Caco-2 (cell line): ENCODE measurements at regions not wholly inside any gene's neighbourhood (a gene's known extent, or its start where the extent isn't known, plus 50 kb on each side); places are given as distances from the start of the nearest gene placed in this dataset.

ENCODE experiments used
- BruUV-seq: library from RNA; stranded (reverse); fragments of 400-500 nt; replicated peaks from 2 replicates; lab custom pipeline; 2021; lab: Mats Ljungman, UMichigan
- CTCF ChIA-PET: fragments of 300-600 bp; sonication (Branson Sonifier 250); formaldehyde crosslinking; loops from one replicate; lab custom pipeline; 2022; ENCODE audit warnings: antibody characterized with exemption; lab: Charles Lee
- POLR2A ChIA-PET: fragments of 300-600 bp; sonication (Branson Sonifier 250); formaldehyde crosslinking; loops from one replicate; lab custom pipeline; 2022; ENCODE audit warnings: antibody characterized with exemption; lab: Charles Lee
- DNase-seq, 2 experiments: peaks; one replicate each; pipeline versions ENCODE4 v3.0.0 to v3.0.0-alpha.2; 2020 to 2022
- H3K27me3 ChIP-seq: replicated peaks from 2 replicates; pipeline ENCODE4 v1.6.0; 2011; ENCODE audit warnings: low read length; ENCODE audit not compliant: control insufficient read depth, insufficient read depth
- H3K36me3 ChIP-seq: 2 replicates; pipeline ENCODE4 v1.5.1; 2011; ENCODE audit warnings: low read length; ENCODE audit not compliant: control insufficient read depth, insufficient read depth
- H3K4me1 ChIP-seq: fragments of 250-450 bp; sonication (Bioruptor Pico); 2 replicates; pipeline ENCODE4 v1.5.1; 2020; ENCODE audit warnings: mild to moderate bottlenecking
- H3K4me3 ChIP-seq: 2 replicates; pipeline ENCODE4 v1.5.1; 2011; ENCODE audit warnings: low read depth, mild to moderate bottlenecking, control low read depth, low read length
- H3K9me3 ChIP-seq: fragments of 250-450 bp; sonication (Bioruptor Pico); 2 replicates; pipeline ENCODE4 v1.5.1; 2020; ENCODE audit warnings: mild to moderate bottlenecking, moderate library complexity
- H3K27ac Mint-ChIP-seq: one replicate; pipeline ENCODE4 v1.8.0; 2022; ENCODE audit warnings: mixed read lengths; ENCODE audit not compliant: unreplicated experiment
- H3K27me3 Mint-ChIP-seq: one replicate; pipeline ENCODE4 v1.8.0; 2022; ENCODE audit warnings: mixed read lengths; ENCODE audit not compliant: insufficient read depth, unreplicated experiment
- H3K36me3 Mint-ChIP-seq: one replicate; pipeline ENCODE4 v1.8.0; 2022; ENCODE audit warnings: mild to moderate bottlenecking, mixed read lengths; ENCODE audit not compliant: insufficient read depth, unreplicated experiment
- H3K4me1 Mint-ChIP-seq: one replicate; pipeline ENCODE4 v1.8.0; 2022; ENCODE audit warnings: low read depth, mixed read lengths; ENCODE audit not compliant: unreplicated experiment
- H3K4me3 Mint-ChIP-seq: one replicate; pipeline ENCODE4 v1.8.0; 2022; ENCODE audit warnings: mild to moderate bottlenecking, moderate library complexity, mixed read lengths; ENCODE audit not compliant: unreplicated experiment
- H3K9me3 Mint-ChIP-seq: one replicate; pipeline ENCODE4 v1.8.0; 2022; ENCODE audit warnings: mixed read lengths; ENCODE audit not compliant: unreplicated experiment
- CTCF ChIP-seq, 2 experiments: fragments of 200-600 bp in 1 of 2; IDR thresholded peaks; 1 replicate in 1 of 2; 2 replicates in 1 of 2; pipeline versions ENCODE4 v1.5.1 to v1.8.0; 2011 to 2022; ENCODE audit warnings: antibody characterized with exemption in 1 of 2, control low read depth in 1 of 2, inconsistent platforms in 1 of 2, low read depth in 1 of 2, low read length in 1 of 2, mild to moderate bottlenecking in 1 of 2, moderate library complexity in 1 of 2; ENCODE audit not compliant: insufficient read depth in 1 of 2, severe bottlenecking in 1 of 2, unreplicated experiment in 1 of 2
- intact Hi-C: fragments of 100-400 bp; cut with micrococcal nuclease; formaldehyde crosslinking; loops from one replicate; pipeline ENCODE4 v1.10.0; 2022; ENCODE audit not compliant: unreplicated experiment

GRCh38 chr2:63772061-63772460 lies 69.6 kb upstream of the UGP2 start:
- no peaks in the 10 kb centered on the region for H3K36me3 ChIP-seq
- no peak for TF ChIP-seq CTCF (IDR thresholded peaks at IDR 0.05; ENCODE audit: insufficient read depth in 1 of 2, low read depth in 1 of 2, low read length in 1 of 2, severe bottlenecking in 1 of 2, unreplicated experiment in 1 of 2)
- POLR2A ChIA-PET, result no interaction called here
- Mint-ChIP-seq H3K27me3 (no peaks in the 10 kb centered on the region), H3K4me1 (no peaks in the 10 kb centered on the region), H3K4me3 (no peak overlapping the region), H3K27ac (no peak overlapping the region), H3K9me3 (no peaks in the 10 kb centered on the region), H3K36me3 (no peaks in the 10 kb centered on the region)
- intact Hi-C loops, result no loop called here
- CTCF ChIA-PET, result no interaction called here
- no peaks in the 10 kb centered on the region for H3K9me3 ChIP-seq
- H3K27me3 ChIP-seq, result no peaks in the 10 kb centered on the region
- no peaks in the 10 kb centered on the region for H3K4me1 ChIP-seq
- no peak overlapping the region for H3K4me3 ChIP-seq
- DNase-seq, result no peak
- BruUV-seq, result no TSS peak

- Mint-ChIP-seq H3K27ac (no peak overlapping the region), H3K4me3 (no peak overlapping the region), H3K36me3 (no peaks in the 10 kb centered on the region), H3K27me3 (no peaks in the 10 kb centered on the region), H3K4me1 (no peaks in the 10 kb centered on the region), H3K9me3 (no peaks in the 10 kb centered on the region)
- ChIA-PET POLR2A (no interaction called here), CTCF (no interaction called here)
- intact Hi-C loops, result no loop called here
- no peaks in the 10 kb centered on the region for H3K27me3 ChIP-seq
- no TSS peak for BruUV-seq
- no peak for DNase-seq
- no peaks in the 10 kb centered on the region for H3K9me3 ChIP-seq
- no peak for TF ChIP-seq CTCF (IDR thresholded peaks at IDR 0.05; ENCODE audit: insufficient read depth in 1 of 2, low read depth in 1 of 2, low read length in 1 of 2, severe bottlenecking in 1 of 2, unreplicated experiment in 1 of 2)
- H3K4me3 ChIP-seq, result no peak overlapping the region
- H3K4me1 ChIP-seq, result no peaks in the 10 kb centered on the region
- no peaks in the 10 kb centered on the region for H3K36me3 ChIP-seq
These were observed 66.5 kb upstream of the UGP2 start for GRCh38 chr2:63775191-63775590.

GRCh38 chr2:63776382-63776781 lies 65.3 kb upstream of the UGP2 start:
- Mint-ChIP-seq H3K27ac (no peak overlapping the region), H3K4me3 (no peak overlapping the region), H3K27me3 (no peaks in the 10 kb centered on the region), H3K9me3 (no peaks in the 10 kb centered on the region), H3K36me3 (no peaks in the 10 kb centered on the region), H3K4me1 (no peaks in the 10 kb centered on the region)
- no peak for TF ChIP-seq CTCF (IDR thresholded peaks at IDR 0.05; ENCODE audit: insufficient read depth in 1 of 2, low read depth in 1 of 2, low read length in 1 of 2, severe bottlenecking in 1 of 2, unreplicated experiment in 1 of 2)
- Histone ChIP-seq H3K36me3 (no peaks in the 10 kb centered on the region), H3K27me3 (no peaks in the 10 kb centered on the region), H3K4me3 (no peak overlapping the region), H3K9me3 (no peaks in the 10 kb centered on the region), H3K4me1 (no peaks in the 10 kb centered on the region)
- intact Hi-C loops, result no loop called here
- DNase-seq, result no peak
- BruUV-seq, result no TSS peak
- ChIA-PET CTCF (no interaction called here), POLR2A (no interaction called here)
